NCI-H2107 treated with DMSO at 0.1 percent for 48 hours (cell line): ENCODE measurements at regions not wholly inside any gene's neighbourhood (a gene's known extent, or its start where the extent isn't known, plus 50 kb on each side); places are given as distances from the start of the nearest gene placed in this dataset.

Experiments used
- DNase-seq: peaks from one replicate; lab custom pipeline; 2025; ENCODE audit not compliant: unreplicated experiment; lab: John Stamatoyannopoulos, UW

GRCh38 chr22:47225931-47226633 lies 463.6 kb downstream of the TBC1D22A start:
- DNase-seq, result no peak

GRCh38 chr22:47225080-47225930 lies 462.9 kb downstream of the TBC1D22A start:
- no peak for DNase-seq
